HCT116 (cell line): ENCODE measurements at regions not wholly inside any gene's neighbourhood (a gene's known extent, or its start where the extent isn't known, plus 50 kb on each side); places are given as distances from the start of the nearest gene placed in this dataset.

ENCODE experiments used
- ATAC-seq: fragments of 200-7000 bp; cut with Tn5 transposase; 2 replicates; pipeline ENCODE4 v1.9.1; 2020; ENCODE audit warnings: mild to moderate bottlenecking, moderate library complexity
- BruUV-seq: library from RNA; stranded (reverse); fragments of 400-500 nt; replicated peaks from 2 replicates; lab custom pipeline; 2021; lab: Mats Ljungman, UMichigan
- CTCF ChIA-PET: fragments of 300-600 bp; sonication (Branson Sonifier 250); formaldehyde crosslinking; loops from one replicate; lab custom pipeline; 2021; ENCODE audit warnings: antibody characterized with exemption; lab: Charles Lee
- POLR2A ChIA-PET: fragments of 300-600, 350-600 bp; sonication (Branson Sonifier 250); formaldehyde crosslinking; loops from one replicate; lab custom pipeline; 2021; ENCODE audit warnings: antibody characterized with exemption; lab: Charles Lee
- RAD21 ChIA-PET, 2 experiments: fragments of 300-600 bp; sonication (Branson Sonifier 250); formaldehyde crosslinking; loops; one replicate each; lab custom pipeline; 2023; ENCODE audit warnings: low total read pairs in 2 of 2; ENCODE audit not compliant: uncharacterized antibody in 2 of 2, unreplicated experiment in 2 of 2, low non-redundant PET in 1 of 2; lab: Charles Lee
- DNase-seq: peaks from one replicate; pipeline ENCODE4 v3.0.0-alpha.2; 2010; ENCODE audit warnings: low read depth, low spot score
- H2AFZ ChIP-seq: fragments of 200-600 bp; shearing (Covaris generic), sonication (generic); 2 replicates; pipeline ENCODE4 v1.6.1; 2017; ENCODE audit warnings: low read depth, mixed run types, mixed read lengths, antibody characterized with exemption, low read length; ENCODE audit not compliant: poor library complexity, severe bottlenecking
- H3K27ac ChIP-seq: 2 replicates; pipeline ENCODE4 v1.5.1; 2012; ENCODE audit warnings: low read depth, low read length
- H3K27me3 ChIP-seq: fragments of 200-600 bp; sonication (generic); 2 replicates; pipeline ENCODE4 v1.6.1; 2016; ENCODE audit warnings: mixed run types, low read length, mixed read lengths; ENCODE audit not compliant: insufficient read depth
- H3K36me3 ChIP-seq, 2 experiments: fragments of 200-500 bp in 1 of 2; fragments of 200-600 bp in 1 of 2; sonication (Bioruptor generic) in 1 of 2; sonication (generic) in 1 of 2; 2 replicates each; pipeline versions ENCODE4 v1.5.1 to v1.6.1; 2014 to 2016; ENCODE audit warnings: low read length in 2 of 2, inconsistent platforms in 1 of 2, mixed read lengths in 1 of 2, mixed run types in 1 of 2; ENCODE audit not compliant: insufficient read depth in 2 of 2, control insufficient read depth in 1 of 2
- H3K4me1 ChIP-seq, 2 experiments: fragments of 200-600 bp in 1 of 2; sonication (generic) in 1 of 2; 2 replicates each; pipeline versions ENCODE4 v1.5.1 to v1.6.1; 2012 to 2017; ENCODE audit warnings: low read length in 2 of 2, inconsistent platforms in 1 of 2, mild to moderate bottlenecking in 1 of 2, mixed read lengths in 1 of 2, mixed run types in 1 of 2, moderate library complexity in 1 of 2; ENCODE audit not compliant: insufficient read depth in 2 of 2, control insufficient read depth in 1 of 2
- H3K4me2 ChIP-seq: fragments of 200-600 bp; sonication (generic); 2 replicates; pipeline ENCODE4 v1.6.1; 2017; ENCODE audit warnings: mixed run types, low read length, mixed read lengths
- H3K4me3 ChIP-seq, 2 experiments: fragments of 200-600 bp in 1 of 2; sonication (generic) in 1 of 2; replicated peaks in 1 of 2; 2 replicates each; pipeline ENCODE4 v1.5.1; 2011 to 2016; ENCODE audit warnings: low read length in 2 of 2, control low read depth in 1 of 2, low read depth in 1 of 2, mild to moderate bottlenecking in 1 of 2, mixed read lengths in 1 of 2, mixed run types in 1 of 2
- H3K79me2 ChIP-seq: fragments of 200-600 bp; sonication (generic); 2 replicates; pipeline ENCODE4 v1.6.1; 2017; ENCODE audit warnings: mild to moderate bottlenecking, mixed run types, low read length, moderate library complexity, mixed read lengths; ENCODE audit not compliant: insufficient read depth
- H3K9ac ChIP-seq: fragments of 200-600 bp; sonication (generic); 2 replicates; pipeline ENCODE4 v1.6.1; 2016; ENCODE audit warnings: low read length, mixed read lengths
- H3K9me2 ChIP-seq: fragments of 200-600 bp; sonication (generic), shearing (Covaris generic); 2 replicates; pipeline ENCODE4 v1.6.1; 2017; ENCODE audit warnings: mixed run types, mild to moderate bottlenecking, moderate library complexity; ENCODE audit not compliant: insufficient read depth
- H3K9me3 ChIP-seq, 2 experiments: fragments of 200-500 bp in 1 of 2; fragments of 200-600 bp in 1 of 2; sonication (Bioruptor generic) in 1 of 2; sonication (generic) in 1 of 2; 2 replicates each; pipeline ENCODE4 v1.6.1; 2014 to 2017; ENCODE audit warnings: low read length in 2 of 2, mixed read lengths in 2 of 2, inconsistent platforms in 1 of 2, low read depth in 1 of 2, mild to moderate bottlenecking in 1 of 2, mixed run types in 1 of 2, moderate library complexity in 1 of 2; ENCODE audit not compliant: control insufficient read depth in 1 of 2, insufficient read depth in 1 of 2
- H4K20me1 ChIP-seq: fragments of 200-600 bp; sonication (generic), shearing (Covaris generic); 2 replicates; pipeline ENCODE4 v1.6.1; 2017; ENCODE audit warnings: mixed run types, mild to moderate bottlenecking, moderate library complexity; ENCODE audit not compliant: insufficient read depth
- EGR1 ChIP-seq: IDR thresholded peaks from 2 replicates; pipeline ENCODE4 v1.6.1; 2012; ENCODE audit warnings: low read depth
- ELF1 ChIP-seq: IDR thresholded peaks from 2 replicates; pipeline ENCODE4 v1.6.1; 2012; ENCODE audit warnings: low read depth, borderline replicate concordance
- EZH2phosphoT487 ChIP-seq: fragments of 200-600 bp; IDR thresholded peaks from 2 replicates; pipeline ENCODE4 v1.6.1; 2018; ENCODE audit warnings: antibody characterized with exemption, borderline replicate concordance
- JUND ChIP-seq: IDR thresholded peaks from 2 replicates; pipeline ENCODE4 v1.6.1; 2012
- POLR2A ChIP-seq: IDR thresholded peaks from 2 replicates; pipeline ENCODE4 v1.7.0; 2011; ENCODE audit warnings: borderline replicate concordance; ENCODE audit not compliant: insufficient read depth, insufficient read length; ENCODE audit errors: extremely low read depth
- SRF ChIP-seq: IDR thresholded peaks from 2 replicates; pipeline ENCODE4 v1.6.1; 2012; ENCODE audit warnings: low read depth
- YY1 ChIP-seq: IDR thresholded peaks from 2 replicates; pipeline ENCODE4 v1.6.1; 2011; ENCODE audit warnings: low read length, low read depth, moderate library complexity, mild to moderate bottlenecking; ENCODE audit not compliant: insufficient replicate concordance; ENCODE audit errors: extremely low read depth
- ZNF274 ChIP-seq: fragments of 200-500 bp; sonication (Bioruptor generic); IDR thresholded peaks from 2 replicates; pipeline ENCODE4 v1.6.1; 2014; ENCODE audit warnings: mild to moderate bottlenecking, low read depth, low read length, inconsistent platforms
- intact Hi-C: fragments of 100-400 bp; cut with micrococcal nuclease; formaldehyde crosslinking; loops from 2 replicates; pipeline ENCODE4 v1.10.0; 2022
- TF ChIP-seq, protein P1 (sequence below), 3 experiments: fragments of 200-600 bp in 1 of 3; sonication (generic) in 1 of 3; IDR thresholded peaks in 2 of 3; conservative IDR thresholded peaks in 1 of 3; 2 replicates each; pipeline ENCODE4 v1.5.1; 2012 to 2017; ENCODE audit warnings: low read depth in 2 of 3, low read length in 2 of 3, antibody characterized with exemption in 1 of 3, borderline replicate concordance in 1 of 3, control low read depth in 1 of 3, mild to moderate bottlenecking in 1 of 3, mixed read lengths in 1 of 3, mixed run types in 1 of 3, moderate library complexity in 1 of 3; ENCODE audit not compliant: insufficient read depth in 1 of 3
- TF ChIP-seq, protein P2 (sequence below): IDR thresholded peaks from 2 replicates; pipeline ENCODE4 v1.6.1; 2012

- H3K4me1 ChIP-seq = no peaks in the 10 kb centered on the region
- H3K27ac ChIP-seq = no peak overlapping the region
- CTCF ChIA-PET = no interaction called here
- H3K4me3 ChIP-seq = no peak overlapping the region
- RAD21 ChIA-PET = no interaction called here
- no peak for DNase-seq
- no TSS peak for BruUV-seq
- intact Hi-C loops = no loop called here
- no peak overlapping the region for H3K9ac ChIP-seq
- no peaks in the 10 kb centered on the region for H3K36me3 ChIP-seq
- H3K79me2 ChIP-seq = no peaks in the 10 kb centered on the region
- no peaks in the 10 kb centered on the region; the same call in 1 of the 2 replicates for H4K20me1 ChIP-seq
- no peaks in the 10 kb centered on the region; a peak in 2 of 4 replicates for H3K9me3 ChIP-seq
- POLR2A ChIA-PET = no interaction called here
- no peak overlapping the region for H3K4me2 ChIP-seq
- H3K9me2 ChIP-seq = no peaks in the 10 kb centered on the region
- no peak for TF ChIP-seq YY1
- TF ChIP-seq, protein P1, sequence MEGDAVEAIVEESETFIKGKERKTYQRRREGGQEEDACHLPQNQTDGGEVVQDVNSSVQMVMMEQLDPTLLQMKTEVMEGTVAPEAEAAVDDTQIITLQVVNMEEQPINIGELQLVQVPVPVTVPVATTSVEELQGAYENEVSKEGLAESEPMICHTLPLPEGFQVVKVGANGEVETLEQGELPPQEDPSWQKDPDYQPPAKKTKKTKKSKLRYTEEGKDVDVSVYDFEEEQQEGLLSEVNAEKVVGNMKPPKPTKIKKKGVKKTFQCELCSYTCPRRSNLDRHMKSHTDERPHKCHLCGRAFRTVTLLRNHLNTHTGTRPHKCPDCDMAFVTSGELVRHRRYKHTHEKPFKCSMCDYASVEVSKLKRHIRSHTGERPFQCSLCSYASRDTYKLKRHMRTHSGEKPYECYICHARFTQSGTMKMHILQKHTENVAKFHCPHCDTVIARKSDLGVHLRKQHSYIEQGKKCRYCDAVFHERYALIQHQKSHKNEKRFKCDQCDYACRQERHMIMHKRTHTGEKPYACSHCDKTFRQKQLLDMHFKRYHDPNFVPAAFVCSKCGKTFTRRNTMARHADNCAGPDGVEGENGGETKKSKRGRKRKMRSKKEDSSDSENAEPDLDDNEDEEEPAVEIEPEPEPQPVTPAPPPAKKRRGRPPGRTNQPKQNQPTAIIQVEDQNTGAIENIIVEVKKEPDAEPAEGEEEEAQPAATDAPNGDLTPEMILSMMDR (IDR thresholded peaks at IDR 0.05 in 2 of 3, conservative IDR thresholded peaks at IDR 0.05 in 1 of 3; ENCODE audit: borderline replicate concordance in 1 of 3, insufficient read depth in 1 of 3, low read depth in 2 of 3, low read length in 2 of 3) = no peak
- no peak for TF ChIP-seq SRF
- no peak for TF ChIP-seq EZH2phosphoT487
- TF ChIP-seq EGR1 = no peak
- TF ChIP-seq, protein P2, sequence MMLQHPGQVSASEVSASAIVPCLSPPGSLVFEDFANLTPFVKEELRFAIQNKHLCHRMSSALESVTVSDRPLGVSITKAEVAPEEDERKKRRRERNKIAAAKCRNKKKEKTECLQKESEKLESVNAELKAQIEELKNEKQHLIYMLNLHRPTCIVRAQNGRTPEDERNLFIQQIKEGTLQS = no peak
- TF ChIP-seq ELF1 = no peak
- TF ChIP-seq ZNF274 = no peak
- TF ChIP-seq POLR2A = no peak
- TF ChIP-seq JUND = no peak
- no peaks in the 10 kb centered on the region for H3K27me3 ChIP-seq
- H2AFZ ChIP-seq = no peak overlapping the region
- no peak for ATAC-seq
Observed at GRCh38 chr3:86629511-86629910, 361.4 kb downstream of the VGLL3 start.
